ENCODE measurements at regions not wholly inside any gene's neighbourhood (a gene's known extent, or its start where the extent isn't known, plus 50 kb on each side); places are given as distances from the start of the nearest gene placed in this dataset.

- Histone ChIP-seq H2AFZ (ENCODE audit: low read length) (no peak overlapping the region), H3K4me1 (ENCODE audit: insufficient read depth, low read length, poor library complexity, severe bottlenecking) (no peaks in the 10 kb centered on the region)
These were observed 182.5 kb downstream of the ADSS2 start for GRCh38 chr1:244269169-244269568.

GRCh38 chr1:244271004-244271403, 180.7 kb downstream of the ADSS2 start:
- Histone ChIP-seq H3K4me1 (ENCODE audit: insufficient read depth, low read length, poor library complexity, severe bottlenecking) (no peaks in the 10 kb centered on the region), H3K9me3 (ENCODE audit: insufficient read depth, low read depth, low read length) (no peaks in the 10 kb centered on the region), H3F3A (ENCODE audit: low read depth) (no peaks in the 10 kb centered on the region), H3K4me3 (ENCODE audit: low read length, poor library complexity, severe bottlenecking) (no peak overlapping the region), H3K27me3 (ENCODE audit: insufficient read depth, low read length, poor library complexity, severe bottlenecking) (no peaks in the 10 kb centered on the region), H3K36me3 (ENCODE audit: insufficient read depth, low read length) (no peaks in the 10 kb centered on the region), H3K79me2 (ENCODE audit: insufficient read depth, low read length) (no peaks in the 10 kb centered on the region), H3K9me2 (replicated peaks; ENCODE audit: low read depth, low read length) (no peaks in the 10 kb centered on the region), H3K4me2 (ENCODE audit: low read depth, low read length, poor library complexity, severe bottlenecking) (no peak overlapping the region), H3K9ac (ENCODE audit: low read depth, low read length, poor library complexity, severe bottlenecking) (no peak overlapping the region), H4K20me1 (ENCODE audit: insufficient read depth, low read length, poor library complexity, severe bottlenecking) (no peaks in the 10 kb centered on the region), H2AFZ (ENCODE audit: low read length) (no peak overlapping the region)
- no peak for TF ChIP-seq CTCF (conservative IDR thresholded peaks at IDR 0.05; ENCODE audit: low read length)
- no peak for TF ChIP-seq EZH2phosphoT487 (IDR thresholded peaks at IDR 0.05; ENCODE audit: borderline replicate concordance)

More at GRCh38 chr1:244269169-244269568, 182.5 kb downstream of the ADSS2 start:
- TF ChIP-seq CTCF (conservative IDR thresholded peaks at IDR 0.05; ENCODE audit: low read length) (no peak), EZH2phosphoT487 (IDR thresholded peaks at IDR 0.05; ENCODE audit: borderline replicate concordance) (no peak)
- H3K27me3 ChIP-seq (ENCODE audit: insufficient read depth, low read length, poor library complexity, severe bottlenecking): no peaks in the 10 kb centered on the region
- no peaks in the 10 kb centered on the region for H4K20me1 ChIP-seq (ENCODE audit: insufficient read depth, low read length, poor library complexity, severe bottlenecking)
- no peak overlapping the region for H3K9ac ChIP-seq (ENCODE audit: low read depth, low read length, poor library complexity, severe bottlenecking)
- no peaks in the 10 kb centered on the region for H3K79me2 ChIP-seq (ENCODE audit: insufficient read depth, low read length)
- no peak overlapping the region for H3K4me2 ChIP-seq (ENCODE audit: low read depth, low read length, poor library complexity, severe bottlenecking)
- H3K36me3 ChIP-seq (ENCODE audit: insufficient read depth, low read length): no peaks in the 10 kb centered on the region
- no peaks in the 10 kb centered on the region for H3F3A ChIP-seq (ENCODE audit: low read depth)
- H3K4me3 ChIP-seq (ENCODE audit: low read length, poor library complexity, severe bottlenecking): no peak overlapping the region
- H3K9me2 ChIP-seq (replicated peaks; ENCODE audit: low read depth, low read length): no peaks in the 10 kb centered on the region
- H3K9me3 ChIP-seq (ENCODE audit: insufficient read depth, low read depth, low read length): no peaks in the 10 kb centered on the region

- Histone ChIP-seq H4K20me1 (ENCODE audit: insufficient read depth, low read length, poor library complexity, severe bottlenecking) (no peaks in the 10 kb centered on the region), H2AFZ (ENCODE audit: low read length) (no peak overlapping the region), H3K9me2 (replicated peaks; ENCODE audit: low read depth, low read length) (no peaks in the 10 kb centered on the region), H3K4me1 (ENCODE audit: insufficient read depth, low read length, poor library complexity, severe bottlenecking) (no peaks in the 10 kb centered on the region), H3K36me3 (ENCODE audit: insufficient read depth, low read length) (no peaks in the 10 kb centered on the region), H3K4me2 (ENCODE audit: low read depth, low read length, poor library complexity, severe bottlenecking) (no peak overlapping the region), H3K79me2 (ENCODE audit: insufficient read depth, low read length) (no peaks in the 10 kb centered on the region), H3K27me3 (ENCODE audit: insufficient read depth, low read length, poor library complexity, severe bottlenecking) (no peaks in the 10 kb centered on the region), H3K4me3 (ENCODE audit: low read length, poor library complexity, severe bottlenecking) (no peak overlapping the region), H3K9ac (ENCODE audit: low read depth, low read length, poor library complexity, severe bottlenecking) (no peak overlapping the region), H3K9me3 (ENCODE audit: insufficient read depth, low read depth, low read length) (no peaks in the 10 kb centered on the region), H3F3A (ENCODE audit: low read depth) (no peaks in the 10 kb centered on the region)
- no peak for TF ChIP-seq CTCF (conservative IDR thresholded peaks at IDR 0.05; ENCODE audit: low read length)
- TF ChIP-seq EZH2phosphoT487 (IDR thresholded peaks at IDR 0.05; ENCODE audit: borderline replicate concordance): no peak
These were observed 179.9 kb downstream of the ADSS2 start for GRCh38 chr1:244271691-244272308.

Data from Loucy (cell line).